DMS79 (cell line): ENCODE measurements at regions not wholly inside any gene's neighbourhood (a gene's known extent, or its start where the extent isn't known, plus 50 kb on each side); places are given as distances from the start of the nearest gene placed in this dataset.

Source experiments
- DNase-seq: peaks from one replicate; lab custom pipeline; 2025; lab: John Stamatoyannopoulos, UW

DNA sequence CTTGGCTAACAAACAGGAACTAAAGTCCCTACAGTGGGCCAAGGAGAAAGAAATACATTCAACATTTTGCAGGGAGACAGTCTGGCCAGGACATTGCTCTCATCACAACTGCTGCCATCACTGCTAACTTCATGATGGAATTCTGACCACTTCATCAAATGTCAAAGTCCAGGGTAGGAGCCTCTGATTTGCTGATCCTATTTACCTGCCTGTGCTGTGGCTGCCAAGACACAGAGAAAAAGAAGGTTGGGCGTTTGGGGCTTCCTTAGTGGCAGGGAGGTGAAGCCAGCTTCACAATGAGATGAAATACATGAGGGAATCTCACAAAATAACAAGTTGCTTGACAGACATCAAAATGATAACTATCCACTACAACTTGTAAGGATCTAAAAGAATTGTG is 343.9 kb upstream of the CADM1 start:
- no peak for DNase-seq

GRCh38 chr11:115845872-115846271 is 341.7 kb upstream of the CADM1 start:
- DNase-seq, result no peak

DNA sequence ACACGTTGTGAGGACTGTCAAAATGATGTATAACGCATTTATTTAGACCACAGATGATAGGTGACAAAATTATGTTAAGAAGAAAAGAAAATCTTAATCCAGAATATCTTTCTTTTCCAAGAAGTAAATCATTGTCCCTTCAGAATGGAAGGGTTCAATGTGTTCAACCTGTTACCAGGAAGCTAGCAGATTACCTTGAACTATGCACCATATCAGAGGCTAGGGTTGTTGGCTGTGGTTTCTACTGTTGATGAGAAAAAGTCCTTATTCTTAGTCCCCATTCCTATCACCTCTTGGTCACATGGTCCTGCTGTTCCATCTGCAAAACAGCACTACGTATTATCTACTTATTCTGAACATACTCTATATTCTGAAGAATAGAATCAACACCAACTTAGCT is 339.5 kb upstream of the CADM1 start:
- DNase-seq, result no peak

DNA sequence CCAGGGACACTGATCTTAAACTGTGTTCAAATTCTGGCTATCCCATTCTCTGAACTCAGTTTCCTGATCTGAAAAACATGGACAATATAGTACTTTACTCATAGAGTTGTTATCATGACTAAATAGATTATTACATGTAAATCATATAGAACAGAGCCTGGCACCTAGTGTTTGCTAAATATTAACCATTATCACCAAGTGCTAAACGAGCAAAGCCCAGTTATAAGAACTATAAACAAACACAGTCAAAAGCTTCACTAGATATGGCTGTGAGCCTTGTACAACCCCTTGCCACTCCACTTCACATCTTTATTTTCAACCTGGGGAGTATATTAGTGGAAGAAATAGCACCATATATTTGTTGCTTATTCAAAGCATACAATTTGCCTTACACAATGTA is 338.9 kb upstream of the CADM1 start:
- no peak for DNase-seq

- no peak for DNase-seq
Observed at GRCh38 chr11:115820026-115820425, 315.8 kb upstream of the CADM1 start.

DNA sequence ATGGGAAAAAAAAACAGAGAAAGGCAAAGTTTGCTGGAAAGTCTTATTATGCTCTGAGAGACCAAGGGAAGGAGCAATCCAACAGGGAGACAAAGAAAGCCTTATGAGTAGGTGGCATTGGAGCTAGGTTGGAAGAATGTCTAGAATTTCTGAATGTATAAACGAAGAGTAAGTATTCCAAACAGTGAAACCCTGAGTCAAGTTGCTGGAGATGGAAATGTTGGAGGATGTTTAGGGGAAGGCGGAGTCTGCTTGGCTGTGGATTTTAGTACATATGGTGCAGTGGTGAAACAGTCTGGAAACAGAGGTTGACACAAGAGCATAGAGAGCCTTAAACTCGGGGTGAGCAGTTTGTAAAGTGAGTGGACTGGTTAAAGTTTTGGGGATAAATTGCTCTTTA is 314.8 kb upstream of the CADM1 start:
- no peak for DNase-seq

DNA sequence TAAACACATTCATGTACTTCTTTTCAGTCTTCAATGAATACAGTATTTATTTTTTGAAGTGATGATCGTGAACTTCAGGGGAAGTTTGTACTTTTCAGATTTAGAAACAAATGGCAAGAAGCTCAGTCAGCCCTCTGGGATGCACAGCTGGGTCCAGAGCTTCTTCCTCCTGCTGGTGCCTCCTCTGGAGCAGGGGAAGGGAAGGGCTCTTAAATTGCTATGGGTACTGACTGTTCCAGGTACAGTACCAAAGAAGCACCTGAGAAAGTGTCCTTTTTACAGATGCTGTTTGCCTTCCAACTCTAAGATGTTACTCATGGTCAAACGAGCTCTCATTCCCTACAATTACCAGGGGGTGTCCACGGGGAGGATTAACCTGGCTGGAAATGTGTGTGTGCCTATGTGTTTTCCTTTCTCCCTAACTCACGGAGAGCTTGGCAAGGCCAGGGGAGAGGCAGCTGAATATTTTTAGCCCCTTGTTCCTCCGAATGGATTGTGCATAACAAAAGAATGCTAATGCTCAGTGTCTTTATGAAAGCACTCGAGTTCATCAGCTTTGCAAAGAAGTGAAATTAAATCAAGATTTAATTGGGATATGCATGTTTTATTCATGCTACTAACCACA is 313.7 kb upstream of the CADM1 start:
- no peak for DNase-seq

DNA sequence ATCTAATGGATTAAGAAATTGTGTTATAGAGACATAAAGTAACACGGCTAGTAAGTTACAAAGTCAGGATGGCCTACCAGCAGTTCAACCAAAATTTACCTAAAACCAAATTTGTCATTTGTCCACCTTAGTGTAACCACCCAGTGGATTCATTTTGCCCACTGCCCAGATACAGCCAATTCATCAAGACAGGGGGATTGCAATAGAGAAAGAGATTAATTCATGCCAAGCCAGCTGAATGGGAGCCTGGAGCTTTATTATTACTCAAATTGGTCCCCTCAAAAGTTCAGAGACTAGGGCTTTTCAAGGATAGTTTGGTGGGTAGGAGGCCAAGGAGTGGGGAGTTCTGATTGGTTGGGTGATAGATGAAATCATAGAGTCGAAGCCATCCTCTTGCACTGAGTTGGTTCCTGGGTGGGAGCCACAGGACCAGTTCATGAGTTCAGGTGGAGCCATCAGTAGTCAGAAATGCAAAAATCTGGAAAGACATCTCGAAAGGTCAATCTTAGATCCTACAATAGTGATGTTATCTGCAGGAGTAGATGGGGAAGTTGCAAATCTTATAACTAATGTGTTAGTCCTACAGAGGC is 304.2 kb upstream of the CADM1 start:
- DNase-seq, result no peak

GRCh38 chr11:115806056-115806455 is 301.8 kb upstream of the CADM1 start:
- DNase-seq, result no peak

- no peak for DNase-seq
Observed at GRCh38 chr11:115803073-115803740, 299.0 kb upstream of the CADM1 start.

- DNase-seq, result no peak
Observed at GRCh38 chr11:115802641-115803040, 298.4 kb upstream of the CADM1 start.

GRCh38 chr11:115792903-115793302 is 288.7 kb upstream of the CADM1 start:
- DNase-seq, result no peak

- DNase-seq, result no peak
Observed at GRCh38 chr11:115787302-115787701, 283.1 kb upstream of the CADM1 start.

DNA sequence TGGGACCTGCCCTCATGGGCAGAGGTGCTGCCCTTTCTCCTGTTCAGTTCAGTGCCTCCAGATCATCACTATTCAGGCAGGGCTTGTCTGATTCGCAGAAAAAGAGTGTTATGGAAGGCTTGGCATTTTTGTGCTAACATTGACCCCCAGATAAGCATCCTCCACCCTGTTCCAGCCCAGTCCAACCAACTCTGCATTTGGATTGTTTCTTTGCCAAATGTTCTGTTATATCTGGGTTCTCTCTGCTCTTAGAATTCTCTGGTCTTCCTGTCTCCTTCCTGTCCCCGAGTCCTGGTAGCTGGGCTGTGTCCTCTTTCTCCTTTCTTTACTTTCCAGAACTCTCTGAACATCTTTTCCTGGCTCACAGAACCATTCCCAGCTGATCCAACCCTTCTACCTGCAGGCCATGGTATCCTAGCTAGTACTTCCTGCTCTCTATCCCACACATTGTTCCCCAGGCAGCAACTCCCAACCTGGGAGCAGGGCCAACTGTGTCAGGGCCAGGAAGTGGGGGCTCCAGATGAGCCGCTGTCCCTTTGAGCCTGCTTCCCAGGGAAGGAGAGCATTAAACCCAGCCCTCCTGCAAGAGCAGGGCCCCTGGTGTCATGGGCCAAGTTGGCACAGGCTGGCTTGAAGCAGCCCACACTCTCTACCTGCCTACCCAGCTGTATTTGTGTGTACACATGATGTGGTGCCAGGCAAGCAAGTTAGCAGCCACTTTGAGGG is 280.7 kb upstream of the CADM1 start:
- DNase-seq, result no peak

DNA sequence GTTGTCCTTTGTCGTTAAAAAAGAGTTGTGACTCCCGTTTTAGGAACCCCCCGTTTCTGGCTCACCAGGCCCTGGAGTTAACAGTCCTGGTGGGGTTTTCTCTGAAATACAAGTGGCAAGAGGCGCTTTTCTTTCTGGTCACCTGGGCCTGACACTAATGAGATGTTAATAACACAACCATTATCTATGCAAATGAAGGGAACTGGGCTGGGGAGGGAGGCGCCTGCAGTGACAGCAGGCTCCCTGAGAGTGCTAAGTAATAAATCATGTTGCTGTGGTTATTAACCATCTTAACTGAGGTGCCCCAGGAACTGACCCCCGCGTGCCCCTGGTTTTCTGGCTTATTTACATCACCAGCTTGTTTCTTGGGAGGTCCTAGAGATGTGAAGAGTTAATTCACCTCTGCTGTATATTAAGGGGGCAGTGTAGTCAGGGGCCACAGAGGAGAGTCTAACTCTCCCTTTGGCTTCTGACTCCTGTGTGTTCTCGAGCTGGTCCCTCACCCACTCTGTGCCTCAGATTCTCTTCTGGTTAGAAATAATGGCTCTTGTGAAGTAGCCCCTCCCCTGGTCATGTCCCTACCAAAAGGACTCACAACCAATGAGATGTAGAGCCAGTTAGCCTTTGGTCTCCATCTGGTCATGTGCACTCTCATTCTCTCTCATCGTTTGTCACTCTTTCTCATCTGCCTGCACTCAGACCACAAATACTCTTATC is 276.6 kb upstream of the CADM1 start:
- no peak for DNase-seq

DNA sequence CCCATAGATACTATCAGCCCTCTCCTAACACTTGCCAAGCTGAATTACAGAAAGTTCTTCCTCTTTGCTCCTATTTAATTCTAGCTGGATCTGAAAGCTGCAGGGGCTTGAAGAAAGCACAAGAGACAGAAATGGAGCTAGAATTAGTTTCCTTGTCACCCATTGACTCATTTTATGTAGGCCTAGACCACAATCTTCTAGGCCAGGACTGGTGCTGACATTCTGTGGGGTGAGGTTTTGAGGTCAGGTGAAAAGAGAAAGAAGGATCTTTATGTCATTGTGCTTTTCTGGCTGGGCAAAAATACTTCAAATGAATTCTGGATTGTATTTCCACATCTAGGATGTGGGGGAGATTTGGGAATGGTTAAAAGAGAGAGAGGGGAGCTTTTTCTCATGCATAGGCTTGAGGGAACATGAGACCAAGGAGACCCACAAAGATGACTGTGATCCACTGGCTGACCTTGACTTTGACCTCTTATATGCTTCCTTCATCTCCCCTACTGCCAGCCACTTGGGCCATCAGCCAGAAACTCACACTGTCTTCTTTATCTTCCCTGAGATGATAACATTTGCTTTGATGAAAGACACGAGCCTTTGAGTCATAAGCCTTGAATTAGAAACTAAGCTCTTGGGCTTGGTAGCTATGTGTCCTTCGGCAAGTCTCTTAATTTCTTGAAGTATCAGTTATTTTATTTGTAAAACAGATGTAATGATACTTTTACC is 274.9 kb upstream of the CADM1 start:
- no peak for DNase-seq

DNA sequence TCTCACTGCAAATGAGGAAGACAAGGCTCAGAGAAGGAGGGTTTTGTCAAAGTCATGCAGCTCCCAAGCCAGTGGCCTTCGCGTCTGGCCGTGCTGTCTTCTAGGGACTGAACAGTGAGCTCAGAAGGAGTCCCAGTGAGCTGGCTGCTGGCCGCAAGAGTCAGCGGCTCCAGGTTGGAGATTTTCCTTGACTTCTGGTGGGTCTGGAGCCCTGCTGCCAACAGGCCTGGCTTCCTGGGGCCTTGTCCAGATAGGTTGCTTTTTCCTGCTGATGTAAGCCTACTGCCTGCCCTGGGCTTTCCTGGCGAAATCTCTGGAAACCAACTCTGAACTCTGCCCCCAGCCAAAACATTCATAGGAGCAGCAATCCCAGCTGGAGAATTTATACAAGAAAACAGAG is 272.7 kb upstream of the CADM1 start:
- DNase-seq, result no peak

GRCh38 chr11:115775846-115776245 is 271.6 kb upstream of the CADM1 start:
- DNase-seq, result no peak

DNA sequence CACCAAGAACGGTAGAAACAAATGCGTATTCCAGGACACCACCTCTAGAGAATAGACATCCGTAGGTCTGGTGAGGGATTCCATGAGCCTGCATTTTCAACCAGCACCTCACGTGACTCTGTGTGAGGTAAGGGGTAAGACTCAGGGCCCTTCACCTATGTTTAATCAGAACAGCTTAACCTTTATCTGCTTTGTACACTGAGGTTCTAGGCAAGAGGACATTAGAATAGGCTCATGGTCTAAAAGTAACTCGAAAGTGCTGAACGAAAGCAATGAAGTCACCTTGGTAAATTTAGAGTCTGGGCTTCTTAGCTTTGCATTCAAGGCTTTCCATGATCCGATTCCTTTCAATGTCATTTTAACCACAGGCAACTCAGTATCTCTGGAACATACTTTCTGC is 270.5 kb upstream of the CADM1 start:
- DNase-seq, result no peak

DNA sequence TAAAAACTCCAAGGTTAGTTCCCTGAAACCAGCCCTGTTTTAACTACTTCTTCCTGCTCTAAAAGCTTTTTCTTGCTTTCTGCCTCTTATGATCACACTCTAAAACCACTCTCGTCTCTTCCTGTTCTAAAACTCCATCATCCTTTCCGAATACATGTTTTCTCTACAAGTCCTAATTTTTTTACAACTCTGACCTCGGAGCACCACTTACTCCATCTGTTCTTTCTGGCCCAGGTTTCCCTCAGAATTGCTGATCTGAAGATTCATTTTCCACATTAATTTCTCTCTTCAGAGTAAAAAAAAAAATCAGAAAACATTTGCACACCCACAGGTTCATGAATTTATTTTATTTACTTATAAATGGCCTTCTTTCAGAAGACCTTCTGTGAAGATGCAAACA is 265.7 kb upstream of the CADM1 start:
- DNase-seq, result no peak

GRCh38 chr11:115767883-115768282 is 263.7 kb upstream of the CADM1 start:
- DNase-seq, result no peak
